HL-60 (cell line): ENCODE measurements at regions not wholly inside any gene's neighbourhood (a gene's known extent, or its start where the extent isn't known, plus 50 kb on each side); places are given as distances from the start of the nearest gene placed in this dataset.
A peak's percentile ranks its signal among the peaks of the same experiment; 100 is the strongest.

ENCODE experiments used
- DNase-seq, 2 experiments: peaks; one replicate each; pipeline ENCODE4 v3.0.0-alpha.2; 2010 to 2020; ENCODE audit warnings: low read depth in 1 of 2, low spot score in 1 of 2
- H3K27ac ChIP-seq: fragments of 250-450 bp; sonication (Bioruptor Pico); replicated peaks from 2 replicates; pipeline ENCODE4 v1.5.1; 2020; ENCODE audit warnings: mild to moderate bottlenecking, moderate library complexity
- H3K27me3 ChIP-seq: fragments of 250-450 bp; sonication (Bioruptor Pico); 2 replicates; pipeline ENCODE4 v1.5.1; 2021; ENCODE audit warnings: mild to moderate bottlenecking, moderate library complexity; ENCODE audit not compliant: insufficient read depth, poor library complexity, severe bottlenecking
- H3K4me3 ChIP-seq: replicated peaks from 2 replicates; pipeline ENCODE4 v1.5.1; 2011; ENCODE audit warnings: mild to moderate bottlenecking, control low read depth, low read length; ENCODE audit not compliant: insufficient read depth
- GABPA ChIP-seq: IDR thresholded peaks from 2 replicates; pipeline ENCODE4 v1.6.1; 2012; ENCODE audit warnings: low read depth
- POLR2AphosphoS5 ChIP-seq: IDR thresholded peaks from 2 replicates; pipeline ENCODE4 v1.6.1; 2012; ENCODE audit warnings: low read depth
- REST ChIP-seq: IDR thresholded peaks from 2 replicates; pipeline ENCODE4 v1.6.1; 2012; ENCODE audit warnings: low read depth; ENCODE audit not compliant: insufficient replicate concordance
- SPI1 ChIP-seq: IDR thresholded peaks from 2 replicates; pipeline ENCODE4 v1.6.1; 2012; ENCODE audit warnings: low read depth, mild to moderate bottlenecking, borderline replicate concordance
- TF ChIP-seq, protein P1 (sequence below): IDR thresholded peaks from one replicate; pipeline ENCODE4 v1.5.1; 2011; ENCODE audit warnings: low read length, control low read depth, inconsistent platforms; ENCODE audit not compliant: insufficient read depth

- no peak for DNase-seq
- TF ChIP-seq POLR2AphosphoS5 (no peak), SPI1 (no peak), REST (no peak), GABPA (no peak)
- TF ChIP-seq, protein P1, sequence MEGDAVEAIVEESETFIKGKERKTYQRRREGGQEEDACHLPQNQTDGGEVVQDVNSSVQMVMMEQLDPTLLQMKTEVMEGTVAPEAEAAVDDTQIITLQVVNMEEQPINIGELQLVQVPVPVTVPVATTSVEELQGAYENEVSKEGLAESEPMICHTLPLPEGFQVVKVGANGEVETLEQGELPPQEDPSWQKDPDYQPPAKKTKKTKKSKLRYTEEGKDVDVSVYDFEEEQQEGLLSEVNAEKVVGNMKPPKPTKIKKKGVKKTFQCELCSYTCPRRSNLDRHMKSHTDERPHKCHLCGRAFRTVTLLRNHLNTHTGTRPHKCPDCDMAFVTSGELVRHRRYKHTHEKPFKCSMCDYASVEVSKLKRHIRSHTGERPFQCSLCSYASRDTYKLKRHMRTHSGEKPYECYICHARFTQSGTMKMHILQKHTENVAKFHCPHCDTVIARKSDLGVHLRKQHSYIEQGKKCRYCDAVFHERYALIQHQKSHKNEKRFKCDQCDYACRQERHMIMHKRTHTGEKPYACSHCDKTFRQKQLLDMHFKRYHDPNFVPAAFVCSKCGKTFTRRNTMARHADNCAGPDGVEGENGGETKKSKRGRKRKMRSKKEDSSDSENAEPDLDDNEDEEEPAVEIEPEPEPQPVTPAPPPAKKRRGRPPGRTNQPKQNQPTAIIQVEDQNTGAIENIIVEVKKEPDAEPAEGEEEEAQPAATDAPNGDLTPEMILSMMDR: no peak
- H3K27ac ChIP-seq: no peak overlapping the region
- H3K27me3 ChIP-seq: no peaks in the 10 kb centered on the region
- no peak overlapping the region for H3K4me3 ChIP-seq
Observed at GRCh38 chr6:4593951-4594350, 182.3 kb upstream of the CDYL start.

GRCh38 chr6:4592026-4592425 is 184.2 kb upstream of the CDYL start:
- Histone ChIP-seq H3K27ac (no peak overlapping the region), H3K4me3 (no peak overlapping the region), H3K27me3 (no peaks in the 10 kb centered on the region)
- no peak for DNase-seq
- TF ChIP-seq, protein P1: no peak
- TF ChIP-seq SPI1: peak; percentile 30; the same call in 1 of the 2 replicates

DNA sequence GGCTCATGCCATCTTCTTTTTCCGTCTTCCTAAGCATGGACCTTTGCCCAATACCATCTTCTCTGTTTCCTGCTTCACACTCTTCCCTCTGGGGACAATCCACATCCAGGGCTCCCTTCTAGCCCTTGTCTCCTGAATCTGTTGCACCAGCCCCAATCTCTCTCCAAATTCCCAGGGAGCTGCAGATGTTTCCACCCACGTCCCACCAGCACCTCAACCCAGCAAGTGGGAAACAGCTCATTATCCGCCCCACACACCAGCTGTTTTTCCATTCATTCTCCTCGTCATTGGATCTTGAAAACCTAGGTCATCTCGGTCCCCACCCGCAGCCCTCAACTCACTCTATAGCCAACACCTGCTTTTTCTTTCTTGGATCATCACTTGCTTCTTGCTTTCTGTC is 185.0 kb upstream of the CDYL start:
- no peak overlapping the region for H3K4me3 ChIP-seq
- H3K27ac ChIP-seq: no peak overlapping the region
- DNase-seq: no peak
- TF ChIP-seq SPI1: no peak
- TF ChIP-seq REST: no peak
- TF ChIP-seq GABPA: no peak
- TF ChIP-seq, protein P1: no peak
- TF ChIP-seq POLR2AphosphoS5: no peak
- no peaks in the 10 kb centered on the region for H3K27me3 ChIP-seq

- TF ChIP-seq, protein P1: no peak
- TF ChIP-seq POLR2AphosphoS5 (no peak), SPI1 (no peak)
- no peak for DNase-seq
Observed at GRCh38 chr6:4589295-4589694, 186.9 kb upstream of the CDYL start.

More at GRCh38 chr6:4589295-4589694, 186.9 kb upstream of the CDYL start:
- no peak overlapping the region for H3K27ac ChIP-seq
- no peak overlapping the region for H3K4me3 ChIP-seq
- H3K27me3 ChIP-seq: no peaks in the 10 kb centered on the region
